MM.1S (cell line): ENCODE measurements at regions not wholly inside any gene's neighbourhood (a gene's known extent, or its start where the extent isn't known, plus 50 kb on each side); places are given as distances from the start of the nearest gene placed in this dataset.

Experiments used
- CTCF ChIP-seq: fragments of 300-600 bp; sonication (generic); IDR thresholded peaks from 2 replicates; pipeline ENCODE4 v1.5.1; 2016; ENCODE audit warnings: antibody characterized with exemption, low read length, mixed read lengths
- EZH2 ChIP-seq: fragments of 300-600 bp; sonication (generic); optimal IDR thresholded peaks from 2 replicates; pipeline ENCODE3; 2017; ENCODE audit warnings: low read depth, mild to moderate bottlenecking, antibody characterized with exemption, low read length, mixed read lengths
- EZH2phosphoT487 ChIP-seq: fragments of 300-600 bp; sonication (generic); IDR thresholded peaks from 2 replicates; pipeline ENCODE4 v1.6.1; 2018; ENCODE audit warnings: antibody characterized with exemption, low read length

- no peak for TF ChIP-seq CTCF
- TF ChIP-seq EZH2 = no peak
- no peak for TF ChIP-seq EZH2phosphoT487
Observed at GRCh38 chr18:73331212-73331772, 463.5 kb upstream of the NETO1 start.
